ENCODE measurements at regions not wholly inside any gene's neighbourhood (a gene's known extent, or its start where the extent isn't known, plus 50 kb on each side); places are given as distances from the start of the nearest gene placed in this dataset.

GRCh38 chr7:42624471-42624870 is 287.4 kb downstream of the C7orf25 start:
- no peaks in the 10 kb centered on the region for H3K27me3 ChIP-seq (replicated peaks in 2 of 5; ENCODE audit: control insufficient read depth in 4 of 5, insufficient read depth in 5 of 5, low read length in 4 of 5)
- no peaks in the 10 kb centered on the region for H3K4me1 ChIP-seq (ENCODE audit: control extremely low read depth in 1 of 4, control insufficient read depth in 4 of 4, insufficient read depth in 4 of 4, low read length in 3 of 4)
- H3K36me3 ChIP-seq (ENCODE audit: control insufficient read depth in 4 of 4, insufficient read depth in 4 of 4, low read length in 3 of 4), result no peaks in the 10 kb centered on the region
- ChIA-PET POLR2A (no interaction called here), CTCF (no interaction called here)
- H3K9me3 ChIP-seq (ENCODE audit: control extremely low read depth in 1 of 5, control insufficient read depth in 4 of 5, insufficient read depth in 2 of 5, low read depth in 1 of 5, low read length in 4 of 5), result no peaks in the 10 kb centered on the region
- H3K4me3 ChIP-seq (ENCODE audit: control insufficient read depth in 1 of 7, extremely low read depth in 1 of 7, insufficient read depth in 4 of 7, low read depth in 2 of 7, low read length in 6 of 7), result no peak overlapping the region
- no peak overlapping the region for H3K27ac ChIP-seq (ENCODE audit: insufficient read depth in 1 of 2, low read depth in 1 of 2, low read length in 2 of 2, poor library complexity in 1 of 2, severe bottlenecking in 2 of 2)
- DNase-seq, result no peak

- H3K4me3 ChIP-seq (ENCODE audit: control insufficient read depth in 1 of 7, extremely low read depth in 1 of 7, insufficient read depth in 4 of 7, low read depth in 2 of 7, low read length in 6 of 7), result no peak overlapping the region
- DNase-seq, result no peak
- no peaks in the 10 kb centered on the region for H3K36me3 ChIP-seq (ENCODE audit: control insufficient read depth in 4 of 4, insufficient read depth in 4 of 4, low read length in 3 of 4)
- ChIA-PET POLR2A (no interaction called here), CTCF (no interaction called here)
- no peaks in the 10 kb centered on the region for H3K9me3 ChIP-seq (ENCODE audit: control extremely low read depth in 1 of 5, control insufficient read depth in 4 of 5, insufficient read depth in 2 of 5, low read depth in 1 of 5, low read length in 4 of 5)
- WGBS (ENCODE audit: insufficient coverage), result 76% methylated on average over 3 of the region's 3 CpGs
- H3K27me3 ChIP-seq (replicated peaks in 2 of 5; ENCODE audit: control insufficient read depth in 4 of 5, insufficient read depth in 5 of 5, low read length in 4 of 5), result no peaks in the 10 kb centered on the region
- no peak overlapping the region for H3K27ac ChIP-seq (ENCODE audit: insufficient read depth in 1 of 2, low read depth in 1 of 2, low read length in 2 of 2, poor library complexity in 1 of 2, severe bottlenecking in 2 of 2)
- H3K4me1 ChIP-seq (ENCODE audit: control extremely low read depth in 1 of 4, control insufficient read depth in 4 of 4, insufficient read depth in 4 of 4, low read length in 3 of 4), result no peaks in the 10 kb centered on the region
These were observed 290.2 kb downstream of the C7orf25 start for GRCh38 chr7:42621543-42622219.

GRCh38 chr7:42618651-42619360 is 293.1 kb downstream of the C7orf25 start:
- ChIA-PET POLR2A (no interaction called here), CTCF (no interaction called here)
- H3K4me3 ChIP-seq (ENCODE audit: control insufficient read depth in 1 of 7, extremely low read depth in 1 of 7, insufficient read depth in 4 of 7, low read depth in 2 of 7, low read length in 6 of 7), result no peak overlapping the region
- no peaks in the 10 kb centered on the region for H3K27me3 ChIP-seq (replicated peaks in 2 of 5; ENCODE audit: control insufficient read depth in 4 of 5, insufficient read depth in 5 of 5, low read length in 4 of 5)
- H3K9me3 ChIP-seq (ENCODE audit: control extremely low read depth in 1 of 5, control insufficient read depth in 4 of 5, insufficient read depth in 2 of 5, low read depth in 1 of 5, low read length in 4 of 5), result no peaks in the 10 kb centered on the region
- H3K4me1 ChIP-seq (ENCODE audit: control extremely low read depth in 1 of 4, control insufficient read depth in 4 of 4, insufficient read depth in 4 of 4, low read length in 3 of 4), result no peaks in the 10 kb centered on the region
- no peaks in the 10 kb centered on the region for H3K36me3 ChIP-seq (ENCODE audit: control insufficient read depth in 4 of 4, insufficient read depth in 4 of 4, low read length in 3 of 4)
- 70% methylated on average over 2 of the region's 7 CpGs for WGBS (ENCODE audit: insufficient coverage)
- no peak overlapping the region for H3K27ac ChIP-seq (ENCODE audit: insufficient read depth in 1 of 2, low read depth in 1 of 2, low read length in 2 of 2, poor library complexity in 1 of 2, severe bottlenecking in 2 of 2)
- no peak for DNase-seq

- Histone ChIP-seq H3K27me3 (replicated peaks in 2 of 5; ENCODE audit: control insufficient read depth in 4 of 5, insufficient read depth in 5 of 5, low read length in 4 of 5) (no peaks in the 10 kb centered on the region), H3K4me1 (ENCODE audit: control extremely low read depth in 1 of 4, control insufficient read depth in 4 of 4, insufficient read depth in 4 of 4, low read length in 3 of 4) (no peaks in the 10 kb centered on the region), H3K9me3 (ENCODE audit: control extremely low read depth in 1 of 5, control insufficient read depth in 4 of 5, insufficient read depth in 2 of 5, low read depth in 1 of 5, low read length in 4 of 5) (no peaks in the 10 kb centered on the region), H3K4me3 (ENCODE audit: control insufficient read depth in 1 of 7, extremely low read depth in 1 of 7, insufficient read depth in 4 of 7, low read depth in 2 of 7, low read length in 6 of 7) (no peak overlapping the region), H3K27ac (ENCODE audit: insufficient read depth in 1 of 2, low read depth in 1 of 2, low read length in 2 of 2, poor library complexity in 1 of 2, severe bottlenecking in 2 of 2) (no peak overlapping the region), H3K36me3 (ENCODE audit: control insufficient read depth in 4 of 4, insufficient read depth in 4 of 4, low read length in 3 of 4) (no peaks in the 10 kb centered on the region)
- CTCF ChIA-PET, result interaction anchor here (1.8 kb wide), 1 partner anchor 20 kb away, joined by 4 read pairs; no protein-coding TSS in a partner anchor
- POLR2A ChIA-PET, result no interaction called here
- WGBS (ENCODE audit: insufficient coverage), result 69% methylated on average over 7 of the region's 8 CpGs
- no peak for DNase-seq
These were observed 293.9 kb downstream of the C7orf25 start for GRCh38 chr7:42617806-42618457.

GRCh38 chr7:42617071-42617765 is 294.7 kb downstream of the C7orf25 start:
- H3K4me1 ChIP-seq (ENCODE audit: control extremely low read depth in 1 of 4, control insufficient read depth in 4 of 4, insufficient read depth in 4 of 4, low read length in 3 of 4), result no peaks in the 10 kb centered on the region
- 92% methylated on average over 4 of the region's 6 CpGs for WGBS (ENCODE audit: insufficient coverage)
- no peak overlapping the region for H3K27ac ChIP-seq (ENCODE audit: insufficient read depth in 1 of 2, low read depth in 1 of 2, low read length in 2 of 2, poor library complexity in 1 of 2, severe bottlenecking in 2 of 2)
- DNase-seq, result no peak
- H3K9me3 ChIP-seq (ENCODE audit: control extremely low read depth in 1 of 5, control insufficient read depth in 4 of 5, insufficient read depth in 2 of 5, low read depth in 1 of 5, low read length in 4 of 5), result no peaks in the 10 kb centered on the region
- no peak overlapping the region for H3K4me3 ChIP-seq (ENCODE audit: control insufficient read depth in 1 of 7, extremely low read depth in 1 of 7, insufficient read depth in 4 of 7, low read depth in 2 of 7, low read length in 6 of 7)
- POLR2A ChIA-PET, result no interaction called here
- CTCF ChIA-PET, result interaction anchor here (1.8 kb wide), 1 partner anchor 20 kb away, joined by 4 read pairs; no protein-coding TSS in a partner anchor
- no peaks in the 10 kb centered on the region for H3K36me3 ChIP-seq (ENCODE audit: control insufficient read depth in 4 of 4, insufficient read depth in 4 of 4, low read length in 3 of 4)
- H3K27me3 ChIP-seq (replicated peaks in 2 of 5; ENCODE audit: control insufficient read depth in 4 of 5, insufficient read depth in 5 of 5, low read length in 4 of 5), result no peaks in the 10 kb centered on the region

- POLR2A ChIA-PET, result no interaction called here
- H3K4me3 ChIP-seq (ENCODE audit: control insufficient read depth in 1 of 7, extremely low read depth in 1 of 7, insufficient read depth in 4 of 7, low read depth in 2 of 7, low read length in 6 of 7), result no peak overlapping the region
- no peak overlapping the region for H3K27ac ChIP-seq (ENCODE audit: insufficient read depth in 1 of 2, low read depth in 1 of 2, low read length in 2 of 2, poor library complexity in 1 of 2, severe bottlenecking in 2 of 2)
- H3K4me1 ChIP-seq (ENCODE audit: control extremely low read depth in 1 of 4, control insufficient read depth in 4 of 4, insufficient read depth in 4 of 4, low read length in 3 of 4), result no peaks in the 10 kb centered on the region
- no peaks in the 10 kb centered on the region for H3K9me3 ChIP-seq (ENCODE audit: control extremely low read depth in 1 of 5, control insufficient read depth in 4 of 5, insufficient read depth in 2 of 5, low read depth in 1 of 5, low read length in 4 of 5)
- peaks cover 0 to 2% (median 0%) of the 10 kb centered on the region in 5 experiments for H3K27me3 ChIP-seq (replicated peaks in 2 of 5; ENCODE audit: control insufficient read depth in 4 of 5, insufficient read depth in 5 of 5, low read length in 4 of 5)
- DNase-seq, result no peak
- CTCF ChIA-PET, result no interaction called here
- 98% methylated on average over 4 of the region's 4 CpGs for WGBS (ENCODE audit: insufficient coverage)
- H3K36me3 ChIP-seq (ENCODE audit: control insufficient read depth in 4 of 4, insufficient read depth in 4 of 4, low read length in 3 of 4), result no peaks in the 10 kb centered on the region
These were observed 297.2 kb downstream of the C7orf25 start for GRCh38 chr7:42614636-42615035.

- CTCF ChIA-PET, result no interaction called here
- 80% methylated on average over 1 of the region's 1 CpG for WGBS (ENCODE audit: insufficient coverage)
- no peaks in the 10 kb centered on the region for H3K36me3 ChIP-seq (ENCODE audit: control insufficient read depth in 4 of 4, insufficient read depth in 4 of 4, low read length in 3 of 4)
- no peak for DNase-seq
- H3K4me1 ChIP-seq (ENCODE audit: control extremely low read depth in 1 of 4, control insufficient read depth in 4 of 4, insufficient read depth in 4 of 4, low read length in 3 of 4), result no peaks in the 10 kb centered on the region
- POLR2A ChIA-PET, result no interaction called here
- H3K27me3 ChIP-seq (replicated peaks in 2 of 5; ENCODE audit: control insufficient read depth in 4 of 5, insufficient read depth in 5 of 5, low read length in 4 of 5), result peaks cover 0 to 2% (median 0%) of the 10 kb centered on the region in 5 experiments
- no peak overlapping the region for H3K27ac ChIP-seq (ENCODE audit: insufficient read depth in 1 of 2, low read depth in 1 of 2, low read length in 2 of 2, poor library complexity in 1 of 2, severe bottlenecking in 2 of 2)
- H3K4me3 ChIP-seq (ENCODE audit: control insufficient read depth in 1 of 7, extremely low read depth in 1 of 7, insufficient read depth in 4 of 7, low read depth in 2 of 7, low read length in 6 of 7), result no peak overlapping the region
- no peaks in the 10 kb centered on the region for H3K9me3 ChIP-seq (ENCODE audit: control extremely low read depth in 1 of 5, control insufficient read depth in 4 of 5, insufficient read depth in 2 of 5, low read depth in 1 of 5, low read length in 4 of 5)
These were observed 299.9 kb downstream of the C7orf25 start for GRCh38 chr7:42611961-42612360.

Measured in common myeloid progenitor, CD34-positive (primary cell).